ENCODE measurements at regions not wholly inside any gene's neighbourhood (a gene's known extent, or its start where the extent isn't known, plus 50 kb on each side); places are given as distances from the start of the nearest gene placed in this dataset.

DNA sequence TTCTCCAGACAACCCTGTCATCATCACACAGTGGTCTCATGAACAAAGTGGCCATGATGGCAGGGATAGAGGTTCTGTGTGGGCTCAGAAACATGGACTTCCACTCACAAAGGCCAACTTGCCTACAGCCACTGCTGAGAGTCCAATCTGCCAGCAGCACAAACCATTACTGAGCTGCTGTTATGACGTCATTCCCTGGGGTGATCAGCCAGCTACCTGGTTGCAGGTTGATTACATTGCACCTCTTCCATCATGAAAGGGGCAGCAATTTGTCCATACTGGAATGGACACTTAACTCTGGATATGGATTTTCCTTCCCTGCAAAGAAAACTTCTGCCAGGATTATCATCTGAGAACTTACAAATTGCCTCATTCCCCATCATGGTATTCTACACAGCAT lies 1275.9 kb downstream of the TYW1 start:
- no peak for DNase-seq (ENCODE audit: low read depth, low spot score)
- H3K9me3 ChIP-seq (ENCODE audit: control insufficient read depth, insufficient read depth, low read length): peaks cover 12% of the 10 kb centered on the region
- no peaks in the 10 kb centered on the region for H3K4me1 ChIP-seq (ENCODE audit: control insufficient read depth, insufficient read depth, low read length)
- WGBS (ENCODE audit: insufficient coverage, insufficient read length): no CpG with 5 or more reads among the region's 1 CpG
- H3K27me3 ChIP-seq (ENCODE audit: control insufficient read depth, insufficient read depth, low read length): no peaks in the 10 kb centered on the region
- no peak overlapping the region; the same call in 1 of the 2 replicates for H3K4me3 ChIP-seq (ENCODE audit: low read length)
- no peaks in the 10 kb centered on the region for H3K36me3 ChIP-seq (ENCODE audit: control insufficient read depth, insufficient read depth, low read length)
- no peak overlapping the region for H3K27ac ChIP-seq (ENCODE audit: low read length)

GRCh38 chr7:68276725-68277124 lies 1280.1 kb downstream of the TYW1 start:
- no peaks in the 10 kb centered on the region for H3K4me1 ChIP-seq (ENCODE audit: control insufficient read depth, insufficient read depth, low read length)
- no CpG with 5 or more reads among the region's 7 CpGs for WGBS (ENCODE audit: insufficient coverage, insufficient read length)
- H3K36me3 ChIP-seq (ENCODE audit: control insufficient read depth, insufficient read depth, low read length): no peaks in the 10 kb centered on the region
- no peak overlapping the region for H3K27ac ChIP-seq (ENCODE audit: low read length)
- no peaks in the 10 kb centered on the region for H3K27me3 ChIP-seq (ENCODE audit: control insufficient read depth, insufficient read depth, low read length)
- H3K9me3 ChIP-seq (ENCODE audit: control insufficient read depth, insufficient read depth, low read length): peaks cover 13% of the 10 kb centered on the region
- no peak for DNase-seq (ENCODE audit: low read depth, low spot score)
- H3K4me3 ChIP-seq (ENCODE audit: low read length): no peak overlapping the region

DNA sequence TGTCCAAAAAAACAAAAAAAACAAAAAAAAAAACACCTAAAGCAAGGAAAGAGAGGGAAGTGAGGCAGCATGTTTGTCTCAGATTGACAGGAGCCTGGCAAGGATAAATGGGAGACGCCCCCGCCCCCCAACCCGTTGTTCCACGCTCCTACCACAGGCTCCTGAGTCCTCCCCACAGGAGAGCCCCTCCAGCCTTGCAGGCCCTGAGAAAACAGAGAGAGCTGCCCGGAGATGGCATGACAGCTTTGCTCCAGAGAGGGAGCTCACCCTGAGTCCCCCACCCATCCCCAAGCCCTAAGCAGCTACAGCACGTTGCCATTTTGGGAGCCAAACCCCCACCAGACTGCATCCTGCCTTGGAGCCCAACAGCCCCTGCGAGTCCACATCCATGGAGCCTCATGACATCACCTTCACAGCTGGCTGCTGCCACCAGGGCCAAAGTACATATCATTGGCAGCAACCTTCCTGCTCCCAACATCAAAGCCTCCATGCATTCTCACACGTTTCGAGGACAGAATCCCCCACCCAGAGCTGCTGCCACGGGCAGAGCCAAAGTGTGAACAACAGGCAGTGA lies 1283.3 kb downstream of the TYW1 start:
- Histone ChIP-seq H3K9me3 (ENCODE audit: control insufficient read depth, insufficient read depth, low read length) (peaks cover 8% of the 10 kb centered on the region), H3K4me1 (ENCODE audit: control insufficient read depth, insufficient read depth, low read length) (no peaks in the 10 kb centered on the region), H3K27ac (ENCODE audit: low read length) (no peak overlapping the region), H3K27me3 (ENCODE audit: control insufficient read depth, insufficient read depth, low read length) (no peaks in the 10 kb centered on the region), H3K4me3 (ENCODE audit: low read length) (no peak overlapping the region), H3K36me3 (ENCODE audit: control insufficient read depth, insufficient read depth, low read length) (no peaks in the 10 kb centered on the region)
- WGBS (ENCODE audit: insufficient coverage, insufficient read length): no CpG with 5 or more reads among the region's 10 CpGs
- no peak for DNase-seq (ENCODE audit: low read depth, low spot score)

- no peak for DNase-seq (ENCODE audit: low read depth, low spot score)
- H3K4me3 ChIP-seq (ENCODE audit: low read length): no peak overlapping the region
- no peaks in the 10 kb centered on the region for H3K4me1 ChIP-seq (ENCODE audit: control insufficient read depth, insufficient read depth, low read length)
- WGBS (ENCODE audit: insufficient coverage, insufficient read length): no CpG with 5 or more reads among the region's 3 CpGs
- H3K27ac ChIP-seq (ENCODE audit: low read length): no peak overlapping the region
- no peaks in the 10 kb centered on the region for H3K36me3 ChIP-seq (ENCODE audit: control insufficient read depth, insufficient read depth, low read length)
- H3K27me3 ChIP-seq (ENCODE audit: control insufficient read depth, insufficient read depth, low read length): no peaks in the 10 kb centered on the region
- peaks cover 6% of the 10 kb centered on the region for H3K9me3 ChIP-seq (ENCODE audit: control insufficient read depth, insufficient read depth, low read length)
Measured at GRCh38 chr7:68280931-68281330, 1284.3 kb downstream of the TYW1 start.

GRCh38 chr7:68288144-68288593 lies 1291.5 kb downstream of the TYW1 start:
- Histone ChIP-seq H3K9me3 (ENCODE audit: control insufficient read depth, insufficient read depth, low read length) (no peaks in the 10 kb centered on the region), H3K36me3 (ENCODE audit: control insufficient read depth, insufficient read depth, low read length) (no peaks in the 10 kb centered on the region), H3K4me3 (ENCODE audit: low read length) (no peak overlapping the region), H3K4me1 (ENCODE audit: control insufficient read depth, insufficient read depth, low read length) (no peaks in the 10 kb centered on the region), H3K27ac (ENCODE audit: low read length) (no peak overlapping the region), H3K27me3 (ENCODE audit: control insufficient read depth, insufficient read depth, low read length) (no peaks in the 10 kb centered on the region)
- no CpG with 5 or more reads among the region's 4 CpGs for WGBS (ENCODE audit: insufficient coverage, insufficient read length)
- DNase-seq (ENCODE audit: low read depth, low spot score): no peak

DNA sequence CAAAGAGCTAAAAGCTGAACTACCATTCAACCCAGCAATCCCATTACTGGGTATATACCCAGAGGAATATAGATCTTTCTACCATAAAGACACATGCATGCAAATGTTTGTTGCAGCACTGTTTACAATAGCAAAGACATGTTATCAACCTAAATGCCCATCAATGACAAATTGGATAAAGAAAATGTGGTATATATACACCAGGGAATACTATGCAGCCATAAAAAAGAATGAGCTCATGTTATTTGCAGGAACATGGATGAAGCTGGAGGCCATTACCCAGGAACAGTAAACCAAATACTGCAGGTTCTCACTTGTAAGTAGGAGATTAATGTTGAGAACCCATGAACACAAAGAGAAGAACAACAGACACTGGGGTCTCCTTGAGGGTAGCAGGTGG lies 1295.1 kb downstream of the TYW1 start:
- Histone ChIP-seq H3K27ac (ENCODE audit: low read length) (no peak overlapping the region), H3K36me3 (ENCODE audit: control insufficient read depth, insufficient read depth, low read length) (no peaks in the 10 kb centered on the region), H3K27me3 (ENCODE audit: control insufficient read depth, insufficient read depth, low read length) (no peaks in the 10 kb centered on the region), H3K9me3 (ENCODE audit: control insufficient read depth, insufficient read depth, low read length) (peaks cover 5% of the 10 kb centered on the region), H3K4me3 (ENCODE audit: low read length) (no peak overlapping the region), H3K4me1 (ENCODE audit: control insufficient read depth, insufficient read depth, low read length) (no peaks in the 10 kb centered on the region)
- DNase-seq (ENCODE audit: low read depth, low spot score): no peak

- Histone ChIP-seq H3K9me3 (ENCODE audit: control insufficient read depth, insufficient read depth, low read length) (peaks cover 5% of the 10 kb centered on the region), H3K27me3 (ENCODE audit: control insufficient read depth, insufficient read depth, low read length) (no peaks in the 10 kb centered on the region), H3K4me1 (ENCODE audit: control insufficient read depth, insufficient read depth, low read length) (no peaks in the 10 kb centered on the region), H3K4me3 (ENCODE audit: low read length) (no peak overlapping the region), H3K36me3 (ENCODE audit: control insufficient read depth, insufficient read depth, low read length) (no peaks in the 10 kb centered on the region), H3K27ac (ENCODE audit: low read length) (no peak overlapping the region)
- no peak for DNase-seq (ENCODE audit: low read depth, low spot score)
- WGBS (ENCODE audit: insufficient coverage, insufficient read length): no CpG with 5 or more reads among the region's 4 CpGs
Measured at GRCh38 chr7:68295386-68295785, 1298.8 kb downstream of the TYW1 start.

DNA sequence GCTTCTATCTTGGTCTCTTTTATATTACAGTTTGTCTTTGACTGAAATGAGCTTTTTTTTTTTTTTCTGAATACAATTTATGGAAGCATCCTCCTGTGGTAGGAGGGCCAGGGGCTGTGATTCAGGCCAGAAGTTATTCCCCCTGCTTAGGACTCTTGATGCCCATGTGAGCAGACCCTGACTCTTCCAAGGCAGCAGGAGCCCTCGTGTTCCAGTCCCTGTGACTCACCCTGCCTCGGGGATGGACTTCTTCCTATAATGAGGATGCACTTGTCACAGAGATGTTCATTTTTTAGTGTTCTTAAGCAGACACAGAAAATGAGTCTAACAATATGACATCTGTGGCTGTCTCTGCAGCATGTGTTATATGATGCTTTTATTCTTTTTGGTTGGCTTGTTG lies 1293.7 kb upstream of the AUTS2 start:
- no peaks in the 10 kb centered on the region for H3K27me3 ChIP-seq (ENCODE audit: control insufficient read depth, insufficient read depth, low read length)
- DNase-seq (ENCODE audit: low read depth, low spot score): no peak
- no CpG with 5 or more reads among the region's 2 CpGs for WGBS (ENCODE audit: insufficient coverage, insufficient read length)
- no peaks in the 10 kb centered on the region for H3K4me1 ChIP-seq (ENCODE audit: control insufficient read depth, insufficient read depth, low read length)
- H3K36me3 ChIP-seq (ENCODE audit: control insufficient read depth, insufficient read depth, low read length): no peaks in the 10 kb centered on the region
- H3K9me3 ChIP-seq (ENCODE audit: control insufficient read depth, insufficient read depth, low read length): peaks cover 8% of the 10 kb centered on the region
- no peak overlapping the region for H3K4me3 ChIP-seq (ENCODE audit: low read length)
- no peak overlapping the region for H3K27ac ChIP-seq (ENCODE audit: low read length)

- Histone ChIP-seq H3K36me3 (ENCODE audit: control insufficient read depth, insufficient read depth, low read length) (no peaks in the 10 kb centered on the region), H3K27ac (ENCODE audit: low read length) (no peak overlapping the region), H3K4me1 (ENCODE audit: control insufficient read depth, insufficient read depth, low read length) (no peaks in the 10 kb centered on the region), H3K4me3 (ENCODE audit: low read length) (no peak overlapping the region), H3K27me3 (ENCODE audit: control insufficient read depth, insufficient read depth, low read length) (no peaks in the 10 kb centered on the region), H3K9me3 (ENCODE audit: control insufficient read depth, insufficient read depth, low read length) (peaks cover 12% of the 10 kb centered on the region)
- DNase-seq (ENCODE audit: low read depth, low spot score): no peak
- WGBS (ENCODE audit: insufficient coverage, insufficient read length): no CpG with 5 or more reads among the region's 3 CpGs
Measured at GRCh38 chr7:68306692-68307107, 1291.6 kb upstream of the AUTS2 start.

DNA sequence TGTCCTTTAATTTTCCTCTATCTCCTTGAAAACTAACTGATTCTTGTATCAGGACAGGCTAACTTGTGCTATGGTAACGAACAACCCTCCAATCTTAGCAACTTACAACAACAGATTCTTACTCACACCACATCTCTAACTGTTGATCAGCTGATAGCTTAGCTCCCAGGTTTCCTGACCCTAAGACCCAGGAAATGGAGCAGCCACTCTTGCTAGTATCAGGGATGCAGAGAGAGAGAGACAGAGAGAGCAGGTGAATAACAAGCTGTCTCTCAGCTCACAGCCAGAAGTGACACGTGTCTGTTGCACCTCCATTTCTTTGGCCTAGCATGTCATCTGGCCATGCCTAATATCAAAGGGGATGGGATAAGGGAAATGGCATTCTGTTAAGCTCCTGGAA lies 1289.0 kb upstream of the AUTS2 start:
- no peak for DNase-seq (ENCODE audit: low read depth, low spot score)
- Histone ChIP-seq H3K4me1 (ENCODE audit: control insufficient read depth, insufficient read depth, low read length) (no peaks in the 10 kb centered on the region), H3K36me3 (ENCODE audit: control insufficient read depth, insufficient read depth, low read length) (no peaks in the 10 kb centered on the region), H3K27ac (ENCODE audit: low read length) (no peak overlapping the region), H3K9me3 (ENCODE audit: control insufficient read depth, insufficient read depth, low read length) (peaks cover 16% of the 10 kb centered on the region), H3K27me3 (ENCODE audit: control insufficient read depth, insufficient read depth, low read length) (no peaks in the 10 kb centered on the region; the same call in 1 of the 2 replicates), H3K4me3 (ENCODE audit: low read length) (no peak overlapping the region)
- WGBS (ENCODE audit: insufficient coverage, insufficient read length): no CpG with 5 or more reads among the region's 2 CpGs

- Histone ChIP-seq H3K4me1 (ENCODE audit: control insufficient read depth, insufficient read depth, low read length) (no peaks in the 10 kb centered on the region), H3K9me3 (ENCODE audit: control insufficient read depth, insufficient read depth, low read length) (peaks cover 17% of the 10 kb centered on the region), H3K36me3 (ENCODE audit: control insufficient read depth, insufficient read depth, low read length) (no peaks in the 10 kb centered on the region), H3K27ac (ENCODE audit: low read length) (no peak overlapping the region), H3K27me3 (ENCODE audit: control insufficient read depth, insufficient read depth, low read length) (no peaks in the 10 kb centered on the region; the same call in 1 of the 2 replicates), H3K4me3 (ENCODE audit: low read length) (no peak overlapping the region)
- no CpG with 5 or more reads among the region's 6 CpGs for WGBS (ENCODE audit: insufficient coverage, insufficient read length)
- DNase-seq (ENCODE audit: low read depth, low spot score): no peak
Measured at GRCh38 chr7:68309806-68310205, 1288.5 kb upstream of the AUTS2 start.

All from iPS DF 6.9 (cell line).